Muscle layer of colon (tissue), 2 donors: ENCODE measurements at regions not wholly inside any gene's neighbourhood (a gene's known extent, or its start where the extent isn't known, plus 50 kb on each side); places are given as distances from the start of the nearest gene placed in this dataset.

ENCODE experiments used
- H3K27ac ChIP-seq: one replicate; pipeline ENCODE4 v1.7.0; 2013; ENCODE audit warnings: low read depth, mild to moderate bottlenecking, low read length, moderate library complexity
- H3K27me3 ChIP-seq, 2 donors: one replicate each; pipeline ENCODE4 v1.7.0; 2013; ENCODE audit warnings: low read length in 2 of 2, mild to moderate bottlenecking in 2 of 2; ENCODE audit not compliant: insufficient read depth in 2 of 2, control insufficient read depth in 1 of 2
- H3K36me3 ChIP-seq: one replicate; pipeline ENCODE4 v1.7.0; 2013; ENCODE audit warnings: mild to moderate bottlenecking, low read length; ENCODE audit not compliant: insufficient read depth
- H3K4me1 ChIP-seq: one replicate; pipeline ENCODE4 v1.7.0; 2013; ENCODE audit warnings: mild to moderate bottlenecking, low read length; ENCODE audit not compliant: insufficient read depth
- H3K4me3 ChIP-seq, 2 donors: one replicate each; pipeline ENCODE4 v1.7.0; 2013; ENCODE audit warnings: low read length in 2 of 2, low read depth in 1 of 2, mild to moderate bottlenecking in 1 of 2, moderate library complexity in 1 of 2
- H3K9ac ChIP-seq: one replicate; pipeline ENCODE4 v1.7.0; 2013; ENCODE audit warnings: low read length
- H3K9me3 ChIP-seq: one replicate; pipeline ENCODE4 v1.7.0; 2013; ENCODE audit warnings: mild to moderate bottlenecking, low read length
- donor health status: abdominal sarcoma.
- donor health status: Adenocarcinoma of cecum.

- Histone ChIP-seq H3K9me3 (no peaks in the 10 kb centered on the region), H3K4me1 (peaks cover 6% of the 10 kb centered on the region), H3K4me3 (no peak overlapping the region), H3K27me3 (no peaks in the 10 kb centered on the region), H3K9ac (no peak overlapping the region), H3K36me3 (no peaks in the 10 kb centered on the region), H3K27ac (no peak overlapping the region)
Observed at GRCh38 chr6:3987576-3987975, 91.4 kb downstream of the FAM217A start.

DNA sequence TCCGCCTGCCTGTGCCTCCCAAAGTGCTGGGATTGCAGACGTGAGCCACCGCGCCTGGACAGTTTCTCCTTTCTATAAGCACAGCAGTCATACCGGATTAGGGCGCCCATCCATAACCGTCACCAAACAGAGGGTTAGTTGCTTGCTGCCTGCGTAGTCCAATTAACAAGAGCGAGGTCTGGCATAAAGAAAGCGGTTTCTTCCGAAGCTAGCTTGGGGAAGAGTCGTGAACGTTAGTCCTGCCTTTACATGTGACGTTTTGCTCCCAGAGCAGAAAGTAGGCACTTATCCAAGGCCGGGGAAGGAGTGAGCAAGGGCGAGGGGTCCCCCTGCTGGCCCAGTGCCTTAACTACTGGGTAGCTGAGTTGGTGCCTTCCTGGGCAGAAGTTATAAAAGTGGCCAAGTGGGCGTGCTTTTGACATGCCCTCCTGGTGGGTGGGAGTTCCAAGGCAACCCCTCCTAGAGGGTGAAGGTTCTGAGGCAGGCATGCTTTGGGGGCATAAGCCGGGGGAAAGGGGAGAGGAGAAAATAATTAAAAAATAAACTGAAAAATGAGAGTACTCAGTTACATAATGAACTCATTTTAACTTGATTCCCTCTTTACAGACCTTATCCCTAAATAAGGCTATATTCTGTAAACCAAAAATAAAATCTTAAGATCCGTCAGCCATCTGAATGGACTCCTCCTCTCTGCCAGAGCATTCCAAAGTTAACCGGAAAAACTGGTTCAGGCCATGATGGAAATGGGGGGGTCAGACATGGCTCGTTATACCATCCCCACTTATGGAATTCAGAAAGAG lies 88.0 kb downstream of the FAM217A start:
- Histone ChIP-seq H3K9me3 (no peaks in the 10 kb centered on the region), H3K27me3 (no peaks in the 10 kb centered on the region), H3K4me3 (peak overlapping the region in 1 of 2 donors; percentile 61), H3K36me3 (no peaks in the 10 kb centered on the region), H3K27ac (peak overlapping the region; percentile 64), H3K9ac (peak overlapping the region; percentile 18), H3K4me1 (peaks cover 6% of the 10 kb centered on the region)

DNA sequence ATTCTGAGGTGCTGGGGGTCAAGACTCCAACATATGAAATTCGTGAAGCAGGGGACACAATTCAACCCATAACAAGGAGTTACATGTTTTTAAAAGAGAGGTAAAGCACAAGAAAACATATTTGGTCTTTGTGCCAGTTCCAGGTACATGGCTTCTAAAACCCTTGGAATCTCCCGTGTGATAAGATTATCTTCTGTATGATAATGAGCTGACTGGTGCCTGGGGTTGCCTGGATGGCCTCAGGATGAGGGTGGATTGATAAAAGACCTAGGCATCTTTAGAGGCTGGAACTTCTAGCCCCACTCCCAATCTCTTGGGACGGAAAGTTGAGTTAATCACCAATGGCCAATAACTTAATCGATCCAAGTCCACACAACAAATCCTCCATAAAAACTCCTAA lies 87.0 kb downstream of the FAM217A start:
- Histone ChIP-seq H3K36me3 (no peaks in the 10 kb centered on the region), H3K9me3 (no peaks in the 10 kb centered on the region), H3K4me3 (no peak overlapping the region), H3K27ac (no peak overlapping the region), H3K4me1 (peaks cover 11% of the 10 kb centered on the region), H3K9ac (no peak overlapping the region), H3K27me3 (no peaks in the 10 kb centered on the region)

GRCh38 chr6:3996349-3996748 lies 82.6 kb downstream of the FAM217A start:
- H3K36me3 ChIP-seq, result no peaks in the 10 kb centered on the region
- H3K4me3 ChIP-seq, result no peak overlapping the region
- H3K9ac ChIP-seq, result no peak overlapping the region
- no peaks in the 10 kb centered on the region for H3K9me3 ChIP-seq
- no peaks in the 10 kb centered on the region for H3K27me3 ChIP-seq
- H3K4me1 ChIP-seq, result peaks cover 7% of the 10 kb centered on the region
- H3K27ac ChIP-seq, result no peak overlapping the region

- Histone ChIP-seq H3K27ac (no peak overlapping the region), H3K9ac (no peak overlapping the region), H3K4me1 (peaks cover 7% of the 10 kb centered on the region), H3K4me3 (no peak overlapping the region), H3K27me3 (no peaks in the 10 kb centered on the region), H3K9me3 (no peaks in the 10 kb centered on the region), H3K36me3 (no peaks in the 10 kb centered on the region)
Observed at GRCh38 chr6:3997177-3997770, 81.7 kb downstream of the FAM217A start.

DNA sequence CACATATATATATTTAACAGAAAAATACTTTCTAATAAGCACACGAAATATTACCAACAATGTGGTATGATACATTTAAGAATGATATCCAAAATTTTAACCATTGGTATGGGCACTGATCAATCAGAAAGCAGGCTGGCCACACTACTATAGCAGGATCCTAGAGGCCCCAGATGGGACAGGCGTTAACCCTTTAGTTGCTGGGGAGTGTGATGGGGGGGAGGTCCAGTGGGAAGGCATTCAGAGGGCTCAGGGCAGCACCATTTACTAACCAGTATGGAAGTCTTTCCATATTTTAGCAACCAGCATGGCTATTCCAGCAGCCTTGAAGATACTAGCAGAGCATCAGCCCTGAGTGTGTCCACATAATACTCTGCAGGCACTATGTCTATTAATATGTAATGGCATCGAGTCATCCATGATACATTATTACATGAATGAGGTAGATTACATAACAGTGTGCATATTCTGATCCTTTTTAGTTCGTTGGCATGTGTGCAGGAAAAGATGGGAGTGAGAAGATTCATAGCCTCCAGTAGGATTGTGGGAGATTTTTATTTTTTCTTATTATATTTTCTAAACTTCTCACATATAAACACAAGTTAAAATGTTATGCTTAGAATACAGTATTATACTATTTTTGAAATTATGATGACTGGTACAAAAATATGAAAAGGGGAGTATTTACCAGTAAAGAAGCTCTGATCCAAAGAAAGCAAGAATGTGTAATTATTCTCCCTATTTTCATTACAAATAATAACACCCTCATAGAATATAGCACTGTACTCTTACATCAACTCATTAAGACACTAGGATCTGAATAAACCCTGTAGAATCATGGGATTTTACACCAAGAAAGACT lies 78.9 kb downstream of the FAM217A start:
- Histone ChIP-seq H3K9me3 (no peaks in the 10 kb centered on the region), H3K4me3 (no peak overlapping the region), H3K27ac (no peak overlapping the region), H3K27me3 (no peaks in the 10 kb centered on the region), H3K4me1 (peaks cover 7% of the 10 kb centered on the region), H3K36me3 (peaks cover 4% of the 10 kb centered on the region), H3K9ac (no peak overlapping the region)

- Histone ChIP-seq H3K9ac (no peak overlapping the region), H3K27ac (no peak overlapping the region), H3K4me3 (no peak overlapping the region), H3K4me1 (peaks cover 4% of the 10 kb centered on the region), H3K36me3 (peaks cover 4% of the 10 kb centered on the region), H3K27me3 (no peaks in the 10 kb centered on the region), H3K9me3 (no peaks in the 10 kb centered on the region)
Observed at GRCh38 chr6:4004249-4004648, 74.7 kb downstream of the FAM217A start.

DNA sequence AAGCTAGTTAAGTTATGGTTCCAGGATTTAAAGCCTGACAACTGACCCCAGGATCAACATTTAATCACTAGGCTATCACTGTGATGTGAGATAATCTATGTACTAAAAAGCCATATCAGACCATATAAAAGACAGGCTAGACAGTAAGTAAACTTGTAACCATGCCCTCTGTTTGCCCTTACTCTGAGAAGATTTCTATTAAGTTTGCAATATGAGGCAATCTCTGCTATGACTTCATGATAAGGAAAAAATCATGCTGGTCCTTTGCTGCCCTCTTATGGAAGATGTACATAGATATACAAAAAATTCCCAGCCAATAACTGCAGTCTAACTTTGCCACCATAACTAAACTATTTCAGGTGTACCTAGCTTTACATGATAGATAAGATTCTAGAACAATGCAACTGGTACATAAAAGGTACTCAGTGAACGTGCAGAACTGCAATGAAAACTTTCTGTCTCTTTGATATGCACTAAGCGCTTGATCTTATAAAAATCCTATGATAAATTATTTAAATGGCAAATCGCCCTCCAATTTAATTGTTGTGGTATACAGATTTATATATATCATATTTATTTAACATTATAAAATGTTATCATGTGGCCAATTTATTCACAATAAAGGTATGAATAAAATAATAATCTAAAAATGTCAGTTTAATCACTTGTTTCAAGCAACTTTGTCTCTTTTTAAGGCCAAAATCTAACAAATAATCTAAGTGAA lies 70.5 kb downstream of the FAM217A start:
- no peaks in the 10 kb centered on the region for H3K27me3 ChIP-seq
- H3K27ac ChIP-seq, result no peak overlapping the region
- H3K4me1 ChIP-seq, result peaks cover 4% of the 10 kb centered on the region
- H3K4me3 ChIP-seq, result no peak overlapping the region
- H3K36me3 ChIP-seq, result peaks cover 5% of the 10 kb centered on the region
- H3K9me3 ChIP-seq, result no peaks in the 10 kb centered on the region
- H3K9ac ChIP-seq, result no peak overlapping the region

DNA sequence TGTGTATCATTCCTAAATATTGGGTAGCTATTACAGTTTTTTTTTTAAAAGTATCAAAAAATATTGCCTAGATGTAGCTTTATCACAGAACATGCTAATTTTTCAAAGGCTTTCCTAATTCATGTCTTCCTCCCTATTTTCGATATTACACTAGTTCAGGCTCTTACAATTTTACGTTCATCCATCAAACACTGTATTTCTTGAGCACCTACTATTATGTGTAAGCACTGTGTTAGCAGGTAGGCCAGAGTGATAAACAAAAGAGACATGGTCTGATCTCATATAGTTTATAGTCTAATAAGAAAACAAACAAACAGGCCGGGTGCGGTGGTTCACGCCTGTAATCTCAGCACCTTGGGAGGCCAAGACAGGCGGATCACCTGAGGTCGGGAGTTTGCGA lies 69.5 kb downstream of the FAM217A start:
- Histone ChIP-seq H3K4me3 (no peak overlapping the region), H3K9me3 (no peaks in the 10 kb centered on the region), H3K27ac (no peak overlapping the region), H3K36me3 (peaks cover 9% of the 10 kb centered on the region), H3K9ac (no peak overlapping the region), H3K27me3 (no peaks in the 10 kb centered on the region), H3K4me1 (peaks cover 4% of the 10 kb centered on the region)

DNA sequence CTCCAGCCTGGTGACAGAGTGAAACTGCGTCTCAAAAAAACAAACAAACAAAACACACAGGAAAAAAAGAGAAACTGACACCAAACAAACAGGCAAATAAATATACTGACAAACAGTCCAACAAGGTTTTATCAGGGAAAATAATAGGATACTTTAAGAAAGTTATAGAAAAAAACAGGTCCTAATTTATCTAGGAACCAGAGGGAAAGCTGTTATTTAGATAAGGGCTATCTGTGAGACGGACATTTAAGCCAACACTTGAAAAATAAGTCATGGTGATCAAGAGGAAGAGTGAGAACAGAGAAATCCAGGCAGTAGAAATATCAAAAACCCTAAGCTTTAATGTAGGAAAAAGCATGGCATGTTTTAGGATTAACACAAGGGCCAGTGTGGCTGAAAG lies 68.9 kb downstream of the FAM217A start:
- Histone ChIP-seq H3K9me3 (no peaks in the 10 kb centered on the region), H3K36me3 (peaks cover 9% of the 10 kb centered on the region), H3K27me3 (no peaks in the 10 kb centered on the region), H3K9ac (no peak overlapping the region), H3K4me1 (peaks cover 4% of the 10 kb centered on the region), H3K27ac (no peak overlapping the region), H3K4me3 (no peak overlapping the region)

- Histone ChIP-seq H3K36me3 (peaks cover 9% of the 10 kb centered on the region), H3K4me1 (peaks cover 4% of the 10 kb centered on the region), H3K9me3 (no peaks in the 10 kb centered on the region), H3K9ac (no peak overlapping the region), H3K4me3 (no peak overlapping the region), H3K27me3 (no peaks in the 10 kb centered on the region), H3K27ac (no peak overlapping the region)
Observed at GRCh38 chr6:4010689-4011090, 68.2 kb downstream of the FAM217A start.
